NCI-H2029 treated with DMSO at 0.1 percent for 48 hours (cell line): ENCODE measurements at regions not wholly inside any gene's neighbourhood (a gene's known extent, or its start where the extent isn't known, plus 50 kb on each side); places are given as distances from the start of the nearest gene placed in this dataset.
"Not testable (repeated sequence)": the region's sequence is repeated elsewhere in the genome, so short reads cannot be mapped to it uniquely, and the experiment has no call there.

Experiments
- DNase-seq: peaks from one replicate; lab custom pipeline; 2025; lab: John Stamatoyannopoulos, UW

- DNase-seq: no peak
Measured at GRCh38 chr18:78855188-78855587, 124.4 kb upstream of the SALL3 start.

DNA sequence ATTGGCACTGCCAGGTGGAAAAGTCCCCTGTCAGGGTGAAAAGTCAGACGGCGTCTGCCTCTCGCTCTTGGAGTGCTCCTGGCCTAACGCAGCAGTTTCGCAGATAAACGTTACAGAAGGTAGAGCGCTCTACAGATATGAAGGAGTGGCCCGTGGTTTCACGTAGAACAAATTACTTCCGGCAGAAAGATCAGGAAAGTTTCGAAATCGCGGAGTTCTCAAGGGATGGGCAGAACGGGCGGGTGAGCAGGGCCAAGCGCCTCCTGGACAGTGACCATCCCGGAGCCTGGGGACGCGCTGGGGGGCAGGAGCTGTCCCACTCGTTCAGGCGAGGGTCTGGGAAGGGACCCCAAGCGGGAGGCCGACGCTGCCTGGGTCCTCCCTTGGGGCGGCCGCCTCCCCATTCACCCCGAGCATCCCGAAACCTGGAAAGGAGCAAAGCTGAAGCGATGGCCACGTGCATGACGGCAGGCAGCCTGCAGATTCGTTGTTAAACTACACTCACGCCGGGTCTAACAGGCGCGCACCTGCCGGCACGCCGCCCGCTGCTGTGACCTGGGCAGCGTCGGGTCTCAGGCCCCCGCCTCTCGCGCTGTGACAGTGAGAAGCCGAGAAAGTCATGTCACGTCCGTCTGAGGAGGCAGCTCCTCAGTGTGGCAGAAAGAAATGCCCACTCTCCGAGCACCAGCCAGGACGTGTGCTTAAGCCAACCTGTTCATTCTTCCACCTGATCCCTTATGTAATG is 122.9 kb upstream of the SALL3 start:
- DNase-seq: no peak

- DNase-seq: no peak
Measured at GRCh38 chr18:78857314-78858150, 122.1 kb upstream of the SALL3 start.

GRCh38 chr18:78859686-78860085 is 119.9 kb upstream of the SALL3 start:
- no peak for DNase-seq

GRCh38 chr18:78860117-78860516 is 119.5 kb upstream of the SALL3 start:
- no peak for DNase-seq

- no peak for DNase-seq
Measured at GRCh38 chr18:78861116-78861515, 118.5 kb upstream of the SALL3 start.

- DNase-seq: no peak
Measured at GRCh38 chr18:78861706-78862105, 117.9 kb upstream of the SALL3 start.

DNA sequence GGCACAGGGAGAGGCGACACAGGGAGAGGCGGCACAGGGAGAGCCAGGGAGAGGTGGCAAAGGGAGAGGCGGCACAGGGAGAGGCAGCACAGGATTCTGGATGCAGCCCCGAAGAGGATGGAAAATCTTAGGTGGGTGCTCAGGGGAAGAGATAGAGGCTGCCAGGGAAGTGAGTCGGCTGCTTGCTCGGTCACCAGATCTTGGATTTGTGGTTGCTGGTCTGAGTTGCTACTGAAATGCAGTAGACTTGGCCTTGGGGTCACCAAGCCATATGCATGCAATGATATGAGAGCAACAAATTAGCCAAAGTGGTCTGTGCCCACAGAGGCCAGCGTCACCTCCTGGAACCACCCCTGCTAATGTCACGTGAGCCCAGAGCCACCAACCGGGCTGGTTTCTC is 117.2 kb upstream of the SALL3 start:
- no peak for DNase-seq

- DNase-seq: no peak
Measured at GRCh38 chr18:78865056-78865598, 114.5 kb upstream of the SALL3 start.

- no peak for DNase-seq
Measured at GRCh38 chr18:78865771-78866310, 113.8 kb upstream of the SALL3 start.

DNA sequence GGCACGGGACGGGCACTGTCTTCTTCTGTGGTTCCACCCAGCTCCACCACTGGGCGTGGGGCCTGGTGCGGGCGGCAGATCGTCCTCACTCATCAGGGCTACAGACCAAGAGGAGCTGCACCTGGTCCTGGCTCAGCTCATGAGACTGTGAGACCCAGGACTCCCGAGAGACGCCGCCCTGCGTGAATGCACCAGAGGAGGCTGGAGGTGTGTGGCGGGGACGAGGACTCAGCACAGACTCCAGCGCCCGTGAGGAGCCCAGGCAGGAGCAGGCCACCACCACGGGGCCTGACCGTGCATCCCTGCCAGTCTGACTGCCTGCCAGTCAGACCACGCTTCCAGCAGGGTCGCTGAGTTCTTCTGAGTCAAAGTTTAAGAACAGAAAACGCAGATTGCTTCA is 112.5 kb upstream of the SALL3 start:
- no peak for DNase-seq

DNA sequence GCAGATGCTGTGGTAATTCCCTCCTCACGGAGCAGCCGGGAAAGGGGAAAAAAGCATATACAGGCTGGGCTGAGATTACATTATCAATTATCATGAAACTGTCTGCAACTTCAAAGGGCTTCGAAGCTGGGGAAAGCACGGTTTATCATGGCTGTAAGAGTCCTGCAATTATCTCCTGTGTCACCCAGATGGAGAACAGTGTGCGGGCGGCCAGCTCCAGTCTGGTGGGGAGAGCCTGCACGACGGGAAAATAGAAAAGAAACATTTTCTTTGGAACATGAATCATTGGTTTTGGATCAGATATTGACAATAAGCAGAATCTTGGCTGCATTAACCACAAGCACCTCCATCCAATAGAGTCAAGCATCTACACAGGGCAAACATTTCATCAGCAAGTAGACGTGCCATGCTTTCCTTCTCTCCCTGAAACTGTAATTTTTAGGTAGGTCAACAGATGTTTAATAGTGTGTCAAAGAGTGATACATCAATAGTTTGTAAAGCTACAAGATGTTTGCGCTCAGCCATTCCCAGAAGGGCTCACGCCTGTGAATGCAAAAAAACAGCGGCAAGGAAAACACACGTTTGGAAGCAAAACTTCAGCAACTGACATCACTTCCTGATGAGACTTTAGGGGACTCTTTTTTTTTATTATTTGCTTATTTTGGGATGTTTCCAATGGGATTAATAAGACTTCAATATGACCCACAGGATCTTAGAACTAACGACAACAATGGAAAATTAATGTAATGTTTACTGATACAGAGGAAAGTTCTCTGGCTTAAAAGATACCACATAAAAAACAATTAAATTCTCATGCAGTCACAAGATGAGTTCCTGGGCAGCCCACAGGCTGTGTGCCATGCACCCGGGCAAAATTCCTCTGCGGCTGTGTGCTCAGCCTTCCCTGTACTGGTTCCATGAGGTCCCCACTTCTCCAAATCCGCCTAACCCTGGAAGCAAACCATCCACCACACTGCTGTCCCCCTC is 111.0 kb upstream of the SALL3 start:
- no peak for DNase-seq

GRCh38 chr18:78871618-78872017 is 108.0 kb upstream of the SALL3 start:
- no peak for DNase-seq

- DNase-seq: no peak
Measured at GRCh38 chr18:78873926-78874500, 105.6 kb upstream of the SALL3 start.

- DNase-seq: peak; percentile 19
Measured at GRCh38 chr18:78875016-78875777, 104.4 kb upstream of the SALL3 start.

- no peak for DNase-seq
Measured at GRCh38 chr18:78875778-78876650, 103.6 kb upstream of the SALL3 start.

GRCh38 chr18:78876868-78877267 is 102.8 kb upstream of the SALL3 start:
- no peak for DNase-seq

DNA sequence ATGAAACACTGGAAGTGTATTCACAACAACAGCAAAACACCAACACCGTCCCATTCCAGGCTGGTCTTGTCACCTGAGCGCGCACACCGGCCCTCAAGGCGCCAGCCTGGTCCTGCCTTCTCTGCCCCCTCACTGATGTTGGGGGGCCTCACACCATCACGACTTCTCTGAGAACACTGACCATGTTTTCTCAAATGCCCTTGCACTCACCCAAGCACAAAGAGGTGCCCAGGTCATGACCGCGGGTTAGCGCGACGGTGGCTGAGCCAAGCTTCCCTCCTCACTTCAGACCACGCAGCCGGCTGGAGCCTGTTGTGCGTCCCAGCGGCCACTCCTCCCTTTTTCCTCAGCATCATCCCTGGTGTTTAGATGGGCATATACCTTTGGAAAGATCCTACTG is 101.3 kb upstream of the SALL3 start:
- no peak for DNase-seq

- not testable (repeated sequence) for DNase-seq
Measured at GRCh38 chr18:78879072-78879883, 100.3 kb upstream of the SALL3 start.
